ENCODE measurements at regions not wholly inside any gene's neighbourhood (a gene's known extent, or its start where the extent isn't known, plus 50 kb on each side); places are given as distances from the start of the nearest gene placed in this dataset.
A peak's percentile ranks its signal among the peaks of the same experiment; 100 is the strongest.

DNA sequence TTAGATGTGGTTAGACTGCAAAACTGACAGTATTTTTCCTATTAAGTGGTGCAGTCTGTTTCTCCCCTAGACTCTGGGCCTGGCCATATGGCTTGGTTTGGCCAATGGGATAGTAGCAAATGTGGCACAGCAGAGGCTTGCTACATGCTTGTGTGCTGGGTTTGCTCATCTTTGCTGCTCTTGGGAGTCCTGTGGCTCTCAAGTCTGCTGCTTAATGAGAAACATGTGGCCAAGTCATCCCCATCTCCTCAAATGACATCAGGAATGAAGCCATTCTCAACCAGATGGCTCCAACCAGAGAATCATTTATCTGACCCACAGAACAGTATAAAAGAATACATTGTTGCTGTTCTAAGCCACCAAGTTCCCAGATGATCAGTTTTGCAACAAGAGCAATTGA lies 57.1 kb upstream of the PAX3 start:
- Histone ChIP-seq H3K36me3 (ENCODE audit: insufficient read depth, low read length) (no peaks in the 10 kb centered on the region), H3K9ac (ENCODE audit: low read depth, low read length, poor library complexity, severe bottlenecking) (no peak overlapping the region), H4K20me1 (ENCODE audit: insufficient read depth, low read length, poor library complexity, severe bottlenecking) (no peaks in the 10 kb centered on the region), H3K4me3 (ENCODE audit: low read length, poor library complexity, severe bottlenecking) (no peak overlapping the region), H3K79me2 (ENCODE audit: insufficient read depth, low read length) (no peaks in the 10 kb centered on the region), H2AFZ (ENCODE audit: low read length) (no peak overlapping the region), H3K27me3 (ENCODE audit: insufficient read depth, low read length, poor library complexity, severe bottlenecking) (no peaks in the 10 kb centered on the region), H3K4me1 (ENCODE audit: insufficient read depth, low read length, poor library complexity, severe bottlenecking) (peaks cover 10% of the 10 kb centered on the region), H3F3A (ENCODE audit: low read depth) (no peaks in the 10 kb centered on the region), H3K4me2 (ENCODE audit: low read depth, low read length, poor library complexity, severe bottlenecking) (no peak overlapping the region), H3K9me3 (ENCODE audit: insufficient read depth, low read depth, low read length) (no peaks in the 10 kb centered on the region; the same call in 1 of the 2 replicates), H3K9me2 (replicated peaks; ENCODE audit: low read depth, low read length) (no peaks in the 10 kb centered on the region)
- TF ChIP-seq EZH2phosphoT487 (IDR thresholded peaks at IDR 0.05; ENCODE audit: borderline replicate concordance) = no peak
- TF ChIP-seq, protein P1, sequence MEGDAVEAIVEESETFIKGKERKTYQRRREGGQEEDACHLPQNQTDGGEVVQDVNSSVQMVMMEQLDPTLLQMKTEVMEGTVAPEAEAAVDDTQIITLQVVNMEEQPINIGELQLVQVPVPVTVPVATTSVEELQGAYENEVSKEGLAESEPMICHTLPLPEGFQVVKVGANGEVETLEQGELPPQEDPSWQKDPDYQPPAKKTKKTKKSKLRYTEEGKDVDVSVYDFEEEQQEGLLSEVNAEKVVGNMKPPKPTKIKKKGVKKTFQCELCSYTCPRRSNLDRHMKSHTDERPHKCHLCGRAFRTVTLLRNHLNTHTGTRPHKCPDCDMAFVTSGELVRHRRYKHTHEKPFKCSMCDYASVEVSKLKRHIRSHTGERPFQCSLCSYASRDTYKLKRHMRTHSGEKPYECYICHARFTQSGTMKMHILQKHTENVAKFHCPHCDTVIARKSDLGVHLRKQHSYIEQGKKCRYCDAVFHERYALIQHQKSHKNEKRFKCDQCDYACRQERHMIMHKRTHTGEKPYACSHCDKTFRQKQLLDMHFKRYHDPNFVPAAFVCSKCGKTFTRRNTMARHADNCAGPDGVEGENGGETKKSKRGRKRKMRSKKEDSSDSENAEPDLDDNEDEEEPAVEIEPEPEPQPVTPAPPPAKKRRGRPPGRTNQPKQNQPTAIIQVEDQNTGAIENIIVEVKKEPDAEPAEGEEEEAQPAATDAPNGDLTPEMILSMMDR (conservative IDR thresholded peaks at IDR 0.05; ENCODE audit: low read length) = no peak

DNA sequence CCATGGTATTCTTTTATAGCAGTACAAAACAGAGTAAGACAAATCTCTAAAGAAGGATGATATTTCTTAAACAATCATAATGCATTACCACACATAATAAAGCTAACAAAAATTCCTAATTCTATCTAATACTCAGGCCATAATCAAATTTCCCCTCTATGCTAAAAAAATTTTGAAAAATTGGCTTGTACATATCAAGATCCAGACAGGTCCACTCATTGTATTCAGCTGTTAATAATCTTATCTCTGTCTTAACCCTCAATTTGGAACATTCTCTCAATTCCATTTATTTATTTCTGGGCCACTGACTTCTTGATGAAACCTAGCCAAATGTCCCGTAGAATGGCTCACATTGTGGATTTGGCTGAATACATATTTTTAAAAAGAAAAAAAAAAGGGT lies 59.1 kb upstream of the PAX3 start:
- Histone ChIP-seq H3K4me1 (ENCODE audit: insufficient read depth, low read length, poor library complexity, severe bottlenecking) (peaks cover 10% of the 10 kb centered on the region), H3K9ac (ENCODE audit: low read depth, low read length, poor library complexity, severe bottlenecking) (no peak overlapping the region), H3K4me3 (ENCODE audit: low read length, poor library complexity, severe bottlenecking) (no peak overlapping the region), H3K9me2 (replicated peaks; ENCODE audit: low read depth, low read length) (no peaks in the 10 kb centered on the region), H3K36me3 (ENCODE audit: insufficient read depth, low read length) (no peaks in the 10 kb centered on the region), H3K9me3 (ENCODE audit: insufficient read depth, low read depth, low read length) (no peaks in the 10 kb centered on the region), H4K20me1 (ENCODE audit: insufficient read depth, low read length, poor library complexity, severe bottlenecking) (no peaks in the 10 kb centered on the region), H3F3A (ENCODE audit: low read depth) (no peaks in the 10 kb centered on the region), H2AFZ (ENCODE audit: low read length) (no peak overlapping the region), H3K4me2 (ENCODE audit: low read depth, low read length, poor library complexity, severe bottlenecking) (no peak overlapping the region), H3K27me3 (ENCODE audit: insufficient read depth, low read length, poor library complexity, severe bottlenecking) (no peaks in the 10 kb centered on the region), H3K79me2 (ENCODE audit: insufficient read depth, low read length) (no peaks in the 10 kb centered on the region)
- TF ChIP-seq, protein P1 (conservative IDR thresholded peaks at IDR 0.05; ENCODE audit: low read length) = no peak
- TF ChIP-seq EZH2phosphoT487 (IDR thresholded peaks at IDR 0.05; ENCODE audit: borderline replicate concordance) = no peak

GRCh38 chr2:222358876-222359275 lies 60.1 kb upstream of the PAX3 start:
- Histone ChIP-seq H3K4me1 (ENCODE audit: insufficient read depth, low read length, poor library complexity, severe bottlenecking) (peaks cover 10% of the 10 kb centered on the region), H3K79me2 (ENCODE audit: insufficient read depth, low read length) (no peaks in the 10 kb centered on the region)

More at GRCh38 chr2:222358876-222359275, 60.1 kb upstream of the PAX3 start:
- Histone ChIP-seq H3K36me3 (ENCODE audit: insufficient read depth, low read length) (no peaks in the 10 kb centered on the region), H3K4me3 (ENCODE audit: low read length, poor library complexity, severe bottlenecking) (no peak overlapping the region), H3K9me3 (ENCODE audit: insufficient read depth, low read depth, low read length) (no peaks in the 10 kb centered on the region), H2AFZ (ENCODE audit: low read length) (no peak overlapping the region), H3K4me2 (ENCODE audit: low read depth, low read length, poor library complexity, severe bottlenecking) (peak overlapping the region; percentile 37), H3F3A (ENCODE audit: low read depth) (no peaks in the 10 kb centered on the region), H3K27me3 (ENCODE audit: insufficient read depth, low read length, poor library complexity, severe bottlenecking) (no peaks in the 10 kb centered on the region), H3K9me2 (replicated peaks; ENCODE audit: low read depth, low read length) (no peaks in the 10 kb centered on the region), H3K9ac (ENCODE audit: low read depth, low read length, poor library complexity, severe bottlenecking) (no peak overlapping the region), H4K20me1 (ENCODE audit: insufficient read depth, low read length, poor library complexity, severe bottlenecking) (no peaks in the 10 kb centered on the region)
- TF ChIP-seq, protein P1 (conservative IDR thresholded peaks at IDR 0.05; ENCODE audit: low read length) = no peak

Data from Loucy (cell line).